Fibroblast of skin of back (primary cell): ENCODE measurements at regions not wholly inside any gene's neighbourhood (a gene's known extent, or its start where the extent isn't known, plus 50 kb on each side); places are given as distances from the start of the nearest gene placed in this dataset.
A peak's percentile ranks its signal among the peaks of the same experiment; 100 is the strongest.

Source experiments
- DNase-seq: peaks from one replicate; pipeline ENCODE4 v3.0.0-alpha.2; 2013

- DNase-seq = peak; percentile 24
Observed at GRCh38 chr14:76307786-76308780, 67.9 kb upstream of the ESRRB start.

DNA sequence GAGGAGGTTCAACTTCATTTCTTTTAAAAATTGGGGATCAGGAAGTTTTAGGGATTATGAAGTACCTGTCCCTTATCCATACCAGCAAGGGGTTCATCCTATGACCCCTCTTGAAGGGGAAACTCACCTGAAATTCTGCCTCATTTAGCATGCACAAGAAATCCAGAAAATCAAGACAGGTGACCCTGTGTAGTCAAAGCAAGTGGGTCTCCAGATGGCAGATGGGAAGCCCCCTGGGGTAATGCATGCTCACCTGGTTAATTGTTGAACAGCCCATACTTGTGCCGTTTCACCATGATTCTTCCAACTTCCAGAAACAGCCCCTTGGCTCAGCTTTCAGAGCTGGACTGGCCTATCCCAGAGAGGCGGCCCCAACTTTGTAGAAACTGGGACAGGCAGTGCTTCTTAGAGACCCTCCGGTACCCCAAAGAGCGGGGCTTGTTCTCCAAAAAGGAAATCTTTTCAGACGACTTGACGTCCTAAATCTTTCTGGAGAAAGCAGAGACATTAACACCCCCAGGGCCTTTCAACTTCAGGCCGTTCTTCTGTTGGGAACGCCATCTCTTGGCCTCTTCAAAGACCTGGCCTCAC lies 66.3 kb upstream of the ESRRB start:
- no peak for DNase-seq

- DNase-seq = no peak
Observed at GRCh38 chr14:76311079-76311758, 64.7 kb upstream of the ESRRB start.

GRCh38 chr14:76312821-76313220 lies 63.1 kb upstream of the ESRRB start:
- DNase-seq = no peak

GRCh38 chr14:76313303-76313702 lies 62.6 kb upstream of the ESRRB start:
- DNase-seq = no peak

- DNase-seq = no peak
Observed at GRCh38 chr14:76313852-76314251, 62.1 kb upstream of the ESRRB start.

DNA sequence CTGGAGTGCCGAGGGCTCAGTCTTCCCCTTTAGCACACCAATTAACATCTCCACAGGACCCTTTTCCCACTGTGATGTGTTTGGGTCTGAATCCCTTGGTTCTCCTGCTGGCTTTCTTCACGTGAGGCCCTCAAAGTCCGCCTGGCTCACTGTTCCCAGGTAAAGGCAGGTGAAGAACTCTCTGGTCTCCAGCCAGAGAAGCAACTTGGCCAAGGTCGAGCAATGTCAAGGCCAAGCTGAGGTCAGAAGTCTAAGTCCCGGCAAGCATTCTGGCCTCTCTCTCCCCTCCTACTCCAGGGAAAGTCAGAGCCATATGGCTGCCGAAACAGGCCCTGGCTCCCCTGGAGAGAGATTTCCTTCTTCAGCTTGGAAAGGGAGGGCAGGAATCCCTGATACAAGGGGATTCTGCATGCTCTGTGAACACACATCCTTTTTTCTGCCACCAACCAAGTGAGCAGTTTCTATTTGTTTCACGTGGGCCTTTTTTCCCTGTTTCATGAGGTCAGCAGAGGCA lies 61.4 kb upstream of the ESRRB start:
- no peak for DNase-seq

GRCh38 chr14:76320486-76320885 lies 55.5 kb upstream of the ESRRB start:
- DNase-seq = no peak

DNA sequence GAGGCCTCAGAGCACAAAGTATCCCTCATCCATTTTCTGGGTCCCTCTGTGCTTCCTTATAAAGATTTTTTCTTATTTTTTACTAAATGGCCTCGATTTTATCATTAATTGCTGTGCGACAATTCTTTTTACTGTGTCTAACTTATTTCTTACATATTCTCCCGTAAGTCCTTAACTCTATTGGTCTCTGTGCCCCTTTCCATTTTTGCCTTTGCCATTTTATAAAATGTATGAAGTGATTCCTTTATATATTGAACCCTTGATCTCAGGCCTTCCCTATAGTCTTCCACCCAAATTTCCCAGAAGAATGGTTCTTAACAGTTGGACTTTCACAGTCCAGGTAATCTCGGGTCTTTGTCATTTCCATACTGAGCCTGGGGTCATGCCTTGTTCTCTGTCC lies 55.0 kb upstream of the ESRRB start:
- DNase-seq = no peak

DNA sequence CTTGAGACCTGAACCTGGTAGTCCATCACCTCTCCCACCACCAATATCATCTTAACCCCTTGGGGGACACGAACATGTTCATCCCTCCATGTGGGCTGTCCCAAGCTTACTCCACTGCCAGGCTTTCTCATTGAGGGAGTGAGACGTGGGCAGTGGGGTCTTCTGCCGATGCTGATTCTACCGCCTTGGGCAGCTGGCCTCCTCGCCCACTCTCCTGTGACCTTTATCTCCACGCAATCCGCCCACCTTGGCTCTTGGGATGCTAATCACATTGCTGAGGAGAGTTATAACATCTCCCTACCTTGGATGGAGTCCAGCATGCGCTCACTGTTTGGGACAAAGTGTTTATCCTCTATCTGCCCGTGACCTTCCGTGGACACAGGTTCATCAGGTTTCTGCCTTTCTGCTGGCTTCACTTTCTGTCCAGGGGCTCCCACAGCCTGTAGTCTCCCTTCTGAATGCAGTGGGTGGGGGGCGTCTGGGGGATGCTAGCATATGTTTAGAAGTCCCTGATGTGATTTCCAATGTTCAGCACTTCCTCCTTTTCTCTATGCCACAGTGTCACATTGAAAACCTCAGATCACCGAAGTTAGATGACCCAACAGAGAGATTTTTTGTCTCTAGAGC lies 53.2 kb upstream of the ESRRB start:
- DNase-seq = no peak

- no peak for DNase-seq
Observed at GRCh38 chr14:76323331-76324050, 52.4 kb upstream of the ESRRB start.

DNA sequence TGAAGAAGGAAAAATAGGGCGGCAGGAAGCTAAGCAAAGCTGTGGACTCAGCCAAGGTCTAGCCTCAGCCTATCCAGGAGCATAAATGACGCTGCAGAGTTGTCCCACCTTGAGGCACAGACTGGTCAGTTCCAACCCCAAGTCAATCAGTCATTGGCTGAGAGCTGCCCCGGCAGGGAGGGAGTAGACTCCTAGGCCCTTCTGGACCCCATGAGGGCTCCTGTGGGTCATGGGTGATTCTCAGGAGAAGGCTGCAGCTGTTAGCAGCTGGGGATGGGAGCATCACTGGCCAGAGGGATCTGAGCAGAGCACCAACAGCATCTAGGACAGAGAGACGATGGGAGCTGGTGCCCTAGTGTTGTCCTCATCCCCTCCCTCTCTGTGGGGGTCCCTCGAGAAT lies 51.8 kb upstream of the ESRRB start:
- no peak for DNase-seq
